Activated CD4-positive, CD25-positive, alpha-beta regulatory T cell treated with anti-CD3 and anti-CD28 coated beads, Interleukin-2, amount 50 U/mL, for 72 hours (primary cell): ENCODE measurements at regions not wholly inside any gene's neighbourhood (a gene's known extent, or its start where the extent isn't known, plus 50 kb on each side); places are given as distances from the start of the nearest gene placed in this dataset.

Experiments used
- DNase-seq: peaks from one replicate; pipeline ENCODE4 v3.0.0; 2021

- DNase-seq: no peak
Observed at GRCh38 chr20:7358670-7359069, 581.6 kb downstream of the HAO1 start.

- DNase-seq: no peak
Observed at GRCh38 chr20:7359739-7360138, 580.5 kb downstream of the HAO1 start.

GRCh38 chr20:7361321-7361720 is 578.9 kb downstream of the HAO1 start:
- no peak for DNase-seq

- DNase-seq: no peak
Observed at GRCh38 chr20:7361931-7362330, 578.3 kb downstream of the HAO1 start.

- no peak for DNase-seq
Observed at GRCh38 chr20:7362601-7363000, 577.7 kb downstream of the HAO1 start.

- DNase-seq: no peak
Observed at GRCh38 chr20:7366189-7366588, 574.1 kb downstream of the HAO1 start.

GRCh38 chr20:7371518-7372163 is 568.6 kb downstream of the HAO1 start:
- no peak for DNase-seq

- no peak for DNase-seq
Observed at GRCh38 chr20:7375905-7376304, 564.4 kb downstream of the HAO1 start.

GRCh38 chr20:7378864-7379605 is 561.2 kb downstream of the HAO1 start:
- DNase-seq: no peak

- no peak for DNase-seq
Observed at GRCh38 chr20:7379621-7380220, 560.5 kb downstream of the HAO1 start.

GRCh38 chr20:7383216-7383615 is 557.0 kb downstream of the HAO1 start:
- DNase-seq: no peak

- no peak for DNase-seq
Observed at GRCh38 chr20:7387638-7388193, 552.5 kb downstream of the HAO1 start.

- DNase-seq: no peak
Observed at GRCh38 chr20:7389216-7389615, 551.0 kb downstream of the HAO1 start.

GRCh38 chr20:7392542-7393206 is 547.6 kb downstream of the HAO1 start:
- DNase-seq: no peak

- no peak for DNase-seq
Observed at GRCh38 chr20:7399114-7399513, 541.1 kb downstream of the HAO1 start.

- DNase-seq: no peak
Observed at GRCh38 chr20:7399575-7399974, 540.7 kb downstream of the HAO1 start.

GRCh38 chr20:7406671-7407070 is 533.6 kb downstream of the HAO1 start:
- no peak for DNase-seq

- DNase-seq: no peak
Observed at GRCh38 chr20:7410150-7410549, 530.1 kb downstream of the HAO1 start.

- DNase-seq: no peak
Observed at GRCh38 chr20:7411075-7411474, 529.2 kb downstream of the HAO1 start.

- DNase-seq: no peak
Observed at GRCh38 chr20:7415427-7415826, 524.8 kb downstream of the HAO1 start.

GRCh38 chr20:7416382-7416781 is 523.9 kb downstream of the HAO1 start:
- no peak for DNase-seq

- no peak for DNase-seq
Observed at GRCh38 chr20:7420345-7420744, 519.9 kb downstream of the HAO1 start.

- DNase-seq: no peak
Observed at GRCh38 chr20:7426890-7427496, 513.3 kb downstream of the HAO1 start.
